Activated T-helper 1 cell treated with Interleukin-2 at 50 U/mL for 16 hours (primary cell): ENCODE measurements at regions not wholly inside any gene's neighbourhood (a gene's known extent, or its start where the extent isn't known, plus 50 kb on each side); places are given as distances from the start of the nearest gene placed in this dataset.
"Not testable (repeated sequence)": the region's sequence is repeated elsewhere in the genome, so short reads cannot be mapped to it uniquely, and the experiment has no call there.

Experiments
- DNase-seq: peaks from one replicate; pipeline ENCODE4 v3.0.0-alpha.2; 2020; ENCODE audit warnings: low read depth

- no peak for DNase-seq
These were observed 252.0 kb downstream of the NR2F2 start for GRCh38 chr15:96582473-96582872.

- no peak for DNase-seq
These were observed 253.2 kb downstream of the NR2F2 start for GRCh38 chr15:96583671-96584070.

- no peak for DNase-seq
These were observed 255.2 kb downstream of the NR2F2 start for GRCh38 chr15:96585484-96586386.

GRCh38 chr15:96586901-96587300 lies 256.4 kb downstream of the NR2F2 start:
- DNase-seq, result no peak

GRCh38 chr15:96589864-96590263 lies 259.4 kb downstream of the NR2F2 start:
- DNase-seq, result no peak

- DNase-seq, result no peak
These were observed 263.2 kb downstream of the NR2F2 start for GRCh38 chr15:96593735-96594134.

GRCh38 chr15:96595951-96596350 lies 265.5 kb downstream of the NR2F2 start:
- DNase-seq, result no peak

GRCh38 chr15:96598514-96598913 lies 268.0 kb downstream of the NR2F2 start:
- no peak for DNase-seq

GRCh38 chr15:96599268-96599667 lies 268.8 kb downstream of the NR2F2 start:
- DNase-seq, result no peak

GRCh38 chr15:96600350-96600749 lies 269.9 kb downstream of the NR2F2 start:
- no peak for DNase-seq

- no peak for DNase-seq
These were observed 276.1 kb downstream of the NR2F2 start for GRCh38 chr15:96606617-96607016.

- DNase-seq, result no peak
These were observed 280.3 kb downstream of the NR2F2 start for GRCh38 chr15:96610757-96611156.

- no peak for DNase-seq
These were observed 282.4 kb downstream of the NR2F2 start for GRCh38 chr15:96612917-96613316.

GRCh38 chr15:96619174-96619573 lies 288.7 kb downstream of the NR2F2 start:
- no peak for DNase-seq

- no peak for DNase-seq
These were observed 292.2 kb downstream of the NR2F2 start for GRCh38 chr15:96622714-96623113.

- DNase-seq, result no peak
These were observed 294.8 kb downstream of the NR2F2 start for GRCh38 chr15:96625256-96625655.

- DNase-seq, result no peak
These were observed 296.6 kb downstream of the NR2F2 start for GRCh38 chr15:96627031-96627568.

GRCh38 chr15:96629511-96629910 lies 299.0 kb downstream of the NR2F2 start:
- no peak for DNase-seq

GRCh38 chr15:96638793-96639192 lies 308.3 kb downstream of the NR2F2 start:
- no peak for DNase-seq

GRCh38 chr15:96645796-96646195 lies 315.3 kb downstream of the NR2F2 start:
- no peak for DNase-seq

- no peak for DNase-seq
These were observed 318.4 kb downstream of the NR2F2 start for GRCh38 chr15:96648866-96649265.

GRCh38 chr15:96657096-96657495 lies 326.6 kb downstream of the NR2F2 start:
- DNase-seq, result no peak

- not testable (repeated sequence) for DNase-seq
These were observed 336.5 kb downstream of the NR2F2 start for GRCh38 chr15:96666979-96667378.

GRCh38 chr15:96670389-96670788 lies 339.9 kb downstream of the NR2F2 start:
- no peak for DNase-seq
